Panc1 (cell line): ENCODE measurements at regions not wholly inside any gene's neighbourhood (a gene's known extent, or its start where the extent isn't known, plus 50 kb on each side); places are given as distances from the start of the nearest gene placed in this dataset.

Experiments
- ATAC-seq: fragments of 200-7000 bp; cut with Tn5 transposase; 2 replicates; pipeline ENCODE4 v1.9.1; 2020; ENCODE audit warnings: mild to moderate bottlenecking, moderate library complexity
- BruUV-seq: library from RNA; stranded (reverse); fragments of 400-500 nt; replicated peaks from 2 replicates; lab custom pipeline; 2021; lab: Mats Ljungman, UMichigan
- CTCF ChIA-PET: fragments of 300-600 bp; sonication (Branson Sonifier 250); formaldehyde crosslinking; loops from one replicate; lab custom pipeline; 2022; ENCODE audit warnings: antibody characterized with exemption; lab: Charles Lee
- POLR2A ChIA-PET: fragments of 300-600 bp; sonication (Branson Sonifier 250); formaldehyde crosslinking; loops from one replicate; lab custom pipeline; 2022; ENCODE audit warnings: antibody characterized with exemption; lab: Charles Lee
- DNase-seq: peaks from one replicate; pipeline ENCODE4 v3.0.0-alpha.2; 2010; ENCODE audit warnings: low read depth, low spot score
- H3K27ac ChIP-seq: 2 replicates; pipeline ENCODE4 v1.5.1; 2011; ENCODE audit warnings: mild to moderate bottlenecking, low read length, inconsistent platforms
- H3K27me3 ChIP-seq: fragments of 200-500 bp; sonication (Bioruptor generic); 2 replicates; pipeline ENCODE4 v1.6.0; 2014; ENCODE audit warnings: low read length, inconsistent platforms; ENCODE audit not compliant: control insufficient read depth, insufficient read depth
- H3K36me3 ChIP-seq: fragments of 200-500 bp; sonication (Bioruptor generic); 2 replicates; pipeline ENCODE4 v1.5.1; 2014; ENCODE audit warnings: inconsistent platforms, mild to moderate bottlenecking, low read length, moderate library complexity; ENCODE audit not compliant: control insufficient read depth, insufficient read depth
- H3K4me1 ChIP-seq: 2 replicates; pipeline ENCODE4 v1.5.1; 2011; ENCODE audit warnings: inconsistent platforms, mild to moderate bottlenecking, low read length, moderate library complexity; ENCODE audit not compliant: control insufficient read depth, insufficient read depth
- H3K4me3 ChIP-seq, 2 experiments: 2 replicates each; pipeline ENCODE4 v1.5.1; 2011 to 2012; ENCODE audit warnings: low read depth in 2 of 2, low read length in 2 of 2, mild to moderate bottlenecking in 2 of 2, inconsistent platforms in 1 of 2, moderate library complexity in 1 of 2
- H3K9me3 ChIP-seq: fragments of 200-500 bp; sonication (Bioruptor generic); 2 replicates; pipeline ENCODE4 v1.5.1; 2014; ENCODE audit warnings: low read depth, mild to moderate bottlenecking, inconsistent platforms, low read length, moderate library complexity; ENCODE audit not compliant: control insufficient read depth, insufficient read depth
- CTCF ChIP-seq: fragments of 450-650 bp; IDR thresholded peaks from 2 replicates; pipeline ENCODE4 v1.5.1; 2017; ENCODE audit warnings: mild to moderate bottlenecking
- POLR2AphosphoS5 ChIP-seq: IDR thresholded peaks from 2 replicates; pipeline ENCODE4 v1.6.1; 2012; ENCODE audit warnings: mild to moderate bottlenecking, low read depth, low read length, moderate library complexity
- REST ChIP-seq, 2 experiments: IDR thresholded peaks; 2 replicates each; pipeline ENCODE4 v1.6.1; 2011 to 2012; ENCODE audit warnings: low read depth in 2 of 2, control low read depth in 1 of 2, low read length in 1 of 2, mild to moderate bottlenecking in 1 of 2, moderate library complexity in 1 of 2; ENCODE audit not compliant: insufficient read depth in 1 of 2
- SIN3A ChIP-seq: IDR thresholded peaks from 2 replicates; pipeline ENCODE4 v1.6.1; 2012; ENCODE audit warnings: low read depth, mild to moderate bottlenecking, low read length, moderate library complexity, borderline replicate concordance; ENCODE audit not compliant: insufficient read depth
- TCF7L2 ChIP-seq: IDR thresholded peaks from 2 replicates; pipeline ENCODE4 v1.6.1; 2011; ENCODE audit warnings: mild to moderate bottlenecking, low read depth, low read length, inconsistent platforms
- in situ Hi-C: cut with HindIII; loops from 2 replicates; pipeline ENCODE4 v1.10.0; 2016; ENCODE audit warnings: low sequenced_read_pairs, low pct_unique_long_range_greater_than_20kb
- intact Hi-C: fragments of 100-400 bp; cut with micrococcal nuclease; formaldehyde crosslinking; loops from one replicate; pipeline ENCODE4 v1.10.0; 2022; ENCODE audit not compliant: unreplicated experiment

- in situ Hi-C loops = no loop called here
- Histone ChIP-seq H3K4me3 (no peak overlapping the region), H3K9me3 (no peaks in the 10 kb centered on the region), H3K4me1 (peaks cover 8% of the 10 kb centered on the region; the same call in 1 of the 2 replicates), H3K27ac (no peak overlapping the region), H3K27me3 (no peaks in the 10 kb centered on the region; the same call in 1 of the 2 replicates), H3K36me3 (no peaks in the 10 kb centered on the region)
- no TSS peak for BruUV-seq
- ATAC-seq = no peak
- DNase-seq = no peak
- no peak for TF ChIP-seq SIN3A
- no peak for TF ChIP-seq CTCF
- no peak for TF ChIP-seq POLR2AphosphoS5
- TF ChIP-seq REST (IDR thresholded peaks at IDR 0.05; ENCODE audit: insufficient read depth in 1 of 2, low read depth in 2 of 2, low read length in 1 of 2) = no peak
- TF ChIP-seq TCF7L2 = no peak
- intact Hi-C loops = no loop called here
- ChIA-PET POLR2A (no interaction called here), CTCF (no interaction called here)
These were observed 146.7 kb upstream of the ALKAL2 start for GRCh38 chr2:434625-435024.

GRCh38 chr2:433216-433615 is 145.3 kb upstream of the ALKAL2 start:
- POLR2A ChIA-PET = no interaction called here
- no peak for TF ChIP-seq TCF7L2
- no peak for TF ChIP-seq CTCF
- no peak for TF ChIP-seq REST (IDR thresholded peaks at IDR 0.05; ENCODE audit: insufficient read depth in 1 of 2, low read depth in 2 of 2, low read length in 1 of 2)
- no peak for TF ChIP-seq SIN3A
- TF ChIP-seq POLR2AphosphoS5 = no peak
- H3K4me3 ChIP-seq = no peak overlapping the region
- H3K4me1 ChIP-seq = peaks cover 7% of the 10 kb centered on the region; the same call in 1 of the 2 replicates
- ATAC-seq = no peak
- H3K27ac ChIP-seq = no peak overlapping the region
- CTCF ChIA-PET = no interaction called here
- no peaks in the 10 kb centered on the region for H3K36me3 ChIP-seq
- BruUV-seq = no TSS peak
- in situ Hi-C loops = no loop called here
- no peak for DNase-seq
- no peaks in the 10 kb centered on the region; the same call in 1 of the 2 replicates for H3K27me3 ChIP-seq
- no peaks in the 10 kb centered on the region for H3K9me3 ChIP-seq
- intact Hi-C loops = no loop called here
